HepG2 (cell line): ENCODE measurements at regions not wholly inside any gene's neighbourhood (a gene's known extent, or its start where the extent isn't known, plus 50 kb on each side); places are given as distances from the start of the nearest gene placed in this dataset.

ENCODE experiments used
- CEBPZ ChIP-seq: IDR thresholded peaks from 2 replicates; pipeline ENCODE4 v1.6.1; 2012; ENCODE audit warnings: low read length, improper control_type of control experiment
- CTCF ChIP-seq: sonication (generic); formaldehyde crosslinking; IDR thresholded peaks from 2 replicates; pipeline ENCODE4 v1.5.0; 2020; ENCODE audit warnings: mild to moderate bottlenecking, missing genetic modification reagents, moderate library complexity
- ESRRA ChIP-seq: sonication (generic); formaldehyde crosslinking; IDR thresholded peaks from 2 replicates; pipeline ENCODE4 v1.5.1; 2020; ENCODE audit warnings: mild to moderate bottlenecking, low read depth, missing genetic modification reagents
- GATAD2A ChIP-seq: IDR thresholded peaks from 2 replicates; pipeline ENCODE4 v1.6.1; 2016
- HDAC2 ChIP-seq: sonication (generic); formaldehyde crosslinking; IDR thresholded peaks from 2 replicates; pipeline ENCODE4 v1.4.0; 2020; ENCODE audit warnings: missing genetic modification reagents
- HOXA7 ChIP-seq: sonication (generic); formaldehyde crosslinking; IDR thresholded peaks from 2 replicates; pipeline ENCODE4 v1.8.1; 2022; ENCODE audit warnings: mild to moderate bottlenecking, missing genetic modification reagents, moderate library complexity
- IRF9 ChIP-seq: sonication (generic); formaldehyde crosslinking; IDR thresholded peaks from 2 replicates; pipeline ENCODE4 v1.8.0; 2022; ENCODE audit warnings: missing genetic modification reagents, mild to moderate bottlenecking, borderline replicate concordance
- JDP2 ChIP-seq: sonication (generic); formaldehyde crosslinking; IDR thresholded peaks from 2 replicates; pipeline ENCODE4 v1.8.1; 2022; ENCODE audit warnings: missing genetic modification reagents, borderline replicate concordance
- PREB ChIP-seq: sonication (generic); formaldehyde crosslinking; IDR thresholded peaks from 2 replicates; pipeline ENCODE4 v1.4.0; 2020; ENCODE audit warnings: missing genetic modification reagents
- UBTF ChIP-seq: sonication (generic); formaldehyde crosslinking; IDR thresholded peaks from 2 replicates; pipeline ENCODE4 v1.4.0; 2020; ENCODE audit warnings: mild to moderate bottlenecking, missing genetic modification reagents
- ZC3H13 ChIP-seq: sonication (generic); formaldehyde crosslinking; IDR thresholded peaks from 2 replicates; pipeline ENCODE4 v1.8.1; 2023; ENCODE audit warnings: mild to moderate bottlenecking, missing genetic modification reagents, moderate library complexity
- ZNF572 ChIP-seq: sonication (generic); formaldehyde crosslinking; IDR thresholded peaks from 2 replicates; pipeline ENCODE4 v1.5.1; 2020; ENCODE audit warnings: mild to moderate bottlenecking, missing genetic modification reagents

GRCh38 chr3:107098864-107099263, 278.4 kb upstream of the CCDC54 start:
- no peak for TF ChIP-seq HDAC2 (CRISPR knock-in tag)
- no peak for TF ChIP-seq ZC3H13
- TF ChIP-seq JDP2 (CRISPR knock-in tag): no peak
- no peak for TF ChIP-seq PREB (CRISPR knock-in tag)
- TF ChIP-seq IRF9 (CRISPR knock-in tag): no peak
- TF ChIP-seq CEBPZ: no peak
- no peak for TF ChIP-seq UBTF
- TF ChIP-seq GATAD2A (CRISPR knock-in tag): no peak
- TF ChIP-seq ZNF572 (CRISPR knock-in tag): no peak
- TF ChIP-seq HOXA7 (CRISPR knock-in tag): no peak
- TF ChIP-seq ESRRA: no peak
- TF ChIP-seq CTCF: no peak
